ENCODE measurements at regions not wholly inside any gene's neighbourhood (a gene's known extent, or its start where the extent isn't known, plus 50 kb on each side); places are given as distances from the start of the nearest gene placed in this dataset.
A peak's percentile ranks its signal among the peaks of the same experiment; 100 is the strongest.
"Not testable (repeated sequence)": the region's sequence is repeated elsewhere in the genome, so short reads cannot be mapped to it uniquely, and the experiment has no call there.

DNA sequence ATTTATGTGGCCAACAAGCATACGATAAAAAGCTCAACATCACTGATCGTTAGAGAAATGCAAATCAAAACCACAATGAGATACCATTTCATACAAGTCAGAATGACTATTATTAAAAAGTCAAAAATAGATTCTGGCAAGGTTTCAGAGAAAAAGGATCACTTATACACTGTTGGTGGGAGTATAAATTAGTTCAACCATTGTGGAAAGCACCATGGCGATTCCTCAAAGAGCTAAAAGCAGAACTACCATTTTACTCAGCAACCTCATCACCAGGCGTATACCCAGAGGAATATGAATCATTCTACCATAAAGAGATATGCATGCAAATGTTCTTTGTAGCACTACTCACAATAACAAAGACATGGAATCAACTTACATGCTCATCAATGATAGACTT, 478.7 kb upstream of the GALNTL6 start:
- no peak for DNase-seq

DNA sequence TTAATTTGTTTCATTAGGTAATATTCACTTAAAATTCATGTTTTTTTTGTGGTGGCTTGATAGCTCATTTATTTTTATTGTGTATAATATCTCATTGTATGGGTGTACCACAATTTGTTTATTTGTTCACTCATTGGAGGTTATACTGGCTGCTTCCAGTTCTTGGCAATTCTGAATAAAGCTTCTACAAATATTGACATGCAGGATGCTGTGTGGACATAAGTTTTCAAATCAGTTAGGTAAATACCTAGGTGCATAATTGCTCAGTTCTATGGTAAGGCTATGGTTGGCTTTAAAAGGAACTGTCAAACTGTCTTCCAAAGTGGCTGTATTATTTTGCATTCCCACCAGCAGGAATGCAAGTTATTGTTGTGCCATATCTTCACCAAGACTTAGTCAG, 504.5 kb upstream of the GALNTL6 start:
- peak in 2 of 3 experiments; percentile 4 to 68 for DNase-seq

DNA sequence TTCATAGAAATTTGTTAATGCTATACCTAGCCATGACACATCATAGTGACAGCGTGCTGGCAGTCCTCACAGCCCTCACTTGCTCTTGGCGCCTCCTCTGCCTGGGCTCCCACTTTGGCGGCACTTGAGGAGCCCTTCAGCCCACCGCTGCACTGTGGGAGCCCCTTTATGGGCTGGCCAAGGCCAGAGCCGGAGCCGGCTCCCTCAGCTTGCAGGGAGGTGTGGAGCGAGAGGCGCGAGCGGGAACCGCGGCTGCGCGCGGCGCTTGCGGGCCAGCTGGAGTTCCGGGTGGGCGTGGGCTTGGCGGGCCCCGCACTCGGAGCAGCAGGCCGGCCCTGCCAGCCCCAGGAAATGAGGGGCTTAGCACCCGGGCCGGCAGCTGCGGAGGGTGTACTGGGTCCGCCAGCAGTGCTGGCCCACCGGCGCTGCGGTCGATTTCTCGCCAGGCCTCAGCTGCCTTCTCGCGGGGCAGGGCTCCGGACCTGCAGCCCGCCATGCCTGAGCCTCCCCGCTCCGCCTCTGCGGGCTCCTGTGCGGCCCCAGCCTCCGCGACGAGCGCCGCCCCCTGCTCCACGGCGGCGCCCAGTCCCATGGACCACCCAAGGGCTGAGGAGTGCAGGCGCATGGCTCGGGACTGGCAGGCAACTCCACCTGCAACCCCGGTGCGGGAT, 515.0 kb upstream of the GALNTL6 start:
- DNase-seq: not testable (repeated sequence)

DNA sequence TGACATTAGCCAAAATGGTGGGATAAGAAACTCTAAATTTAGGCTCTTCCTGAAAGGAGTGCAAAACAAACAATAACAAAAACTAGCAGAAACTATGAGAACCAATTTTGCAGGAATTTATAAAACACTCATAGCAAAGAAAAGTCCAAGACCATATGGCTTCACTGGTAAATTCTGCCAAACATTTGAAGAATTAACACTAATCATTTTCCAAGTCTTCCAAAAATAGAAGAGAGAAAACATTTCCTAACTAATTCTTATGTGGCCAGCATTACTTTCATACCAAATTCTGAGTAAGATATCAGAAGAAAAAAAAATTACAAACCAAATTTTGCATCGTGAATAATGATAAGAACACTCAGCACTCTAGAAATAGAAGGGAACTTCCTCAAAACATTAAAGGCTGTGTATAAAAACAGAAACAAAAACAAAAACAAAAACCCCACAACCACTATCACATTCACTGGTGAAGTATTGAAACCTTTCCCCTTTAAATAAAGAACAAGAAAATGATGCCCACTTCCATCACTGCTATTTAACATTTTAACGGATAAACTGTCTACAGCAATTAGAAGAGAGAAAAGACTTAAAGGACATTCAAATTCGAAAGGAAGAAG, 524.3 kb upstream of the GALNTL6 start:
- no peak for DNase-seq

GRCh38 chr4:171281359-171281758, 531.8 kb upstream of the GALNTL6 start:
- peak in 2 of 3 experiments; percentile 57 to 88 for DNase-seq

- DNase-seq: no peak
Measured at GRCh38 chr4:171279131-171279530, 534.1 kb upstream of the GALNTL6 start.

DNA sequence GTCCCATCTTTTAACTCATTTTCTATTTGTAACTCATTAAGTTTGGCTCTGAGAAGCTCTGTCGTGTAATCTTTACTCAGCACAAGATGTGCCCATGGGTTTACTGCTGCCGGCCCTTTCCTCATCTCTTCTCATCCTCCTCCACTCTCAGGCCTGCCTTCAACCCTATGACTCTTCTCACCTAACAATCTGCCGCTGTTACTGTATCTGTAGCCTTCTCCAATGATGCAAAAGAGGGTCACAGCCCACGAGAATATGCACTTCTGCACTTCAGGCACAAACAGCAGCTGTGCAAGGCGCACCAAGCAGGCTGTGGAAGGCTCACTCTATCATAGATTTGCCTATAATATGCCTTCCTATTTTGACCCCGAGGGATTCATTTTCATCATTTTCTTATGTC, 546.5 kb upstream of the GALNTL6 start:
- DNase-seq: no peak

GRCh38 chr4:171265190-171265818, 547.9 kb upstream of the GALNTL6 start:
- no peak for DNase-seq

DNA sequence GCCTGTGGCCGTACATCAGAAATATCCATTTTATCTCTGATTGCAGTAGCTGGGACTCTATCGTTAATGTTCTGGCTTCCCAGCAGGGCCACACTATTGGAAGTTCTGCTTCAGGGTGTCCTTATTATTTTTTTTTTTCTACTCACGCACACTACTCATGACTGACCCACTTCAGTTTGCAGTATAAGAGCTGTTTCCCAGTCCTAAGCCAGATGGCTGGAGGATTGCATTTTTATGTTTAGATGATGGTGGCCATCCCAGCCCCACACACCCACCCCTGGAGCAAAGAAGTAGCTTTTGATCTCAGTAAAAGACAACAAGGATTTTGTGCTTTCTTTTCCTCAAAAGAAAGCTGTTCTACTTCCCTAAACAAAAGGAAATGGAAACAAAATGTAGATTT, 557.0 kb upstream of the GALNTL6 start:
- DNase-seq: no peak

GRCh38 chr4:171246948-171247347, 566.3 kb upstream of the GALNTL6 start:
- no peak for DNase-seq

DNA sequence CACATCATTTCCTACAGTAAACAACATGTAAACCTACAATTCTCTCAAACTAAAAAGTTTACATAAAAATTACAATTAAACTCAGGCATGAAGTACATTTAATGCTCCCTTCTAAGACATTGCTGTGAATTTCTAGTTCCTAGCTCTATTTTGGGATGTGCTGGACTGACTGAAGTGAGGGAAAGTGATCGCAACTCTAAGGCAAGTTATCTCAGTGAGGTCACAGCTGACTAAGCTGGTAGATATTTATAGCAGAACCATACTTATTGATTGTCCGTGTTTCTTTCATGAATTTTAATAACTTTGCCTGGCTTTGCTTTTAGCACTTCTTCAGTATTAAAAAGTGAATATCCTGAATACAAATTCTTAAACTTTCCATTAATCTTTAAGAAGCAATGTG, 570.4 kb upstream of the GALNTL6 start:
- DNase-seq: no peak

DNA sequence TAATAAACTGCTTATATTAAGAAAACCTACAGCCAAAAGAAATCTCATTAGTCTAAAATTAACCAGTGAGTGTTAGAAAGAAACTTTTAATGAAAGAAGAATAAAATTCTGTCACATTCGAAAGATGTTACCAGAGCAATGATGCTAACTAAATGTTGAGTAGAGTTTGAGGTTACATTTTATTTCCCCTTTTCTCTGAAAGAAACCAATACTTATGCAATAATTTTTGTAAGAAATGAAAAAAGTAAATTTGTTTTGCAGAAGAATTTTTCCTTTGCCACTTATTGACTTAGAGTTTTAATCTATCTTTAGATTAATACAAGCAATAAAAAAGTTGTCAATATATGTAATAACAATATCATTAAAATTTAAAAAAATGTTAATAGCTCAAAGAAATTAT, 574.0 kb upstream of the GALNTL6 start:
- DNase-seq: no peak

DNA sequence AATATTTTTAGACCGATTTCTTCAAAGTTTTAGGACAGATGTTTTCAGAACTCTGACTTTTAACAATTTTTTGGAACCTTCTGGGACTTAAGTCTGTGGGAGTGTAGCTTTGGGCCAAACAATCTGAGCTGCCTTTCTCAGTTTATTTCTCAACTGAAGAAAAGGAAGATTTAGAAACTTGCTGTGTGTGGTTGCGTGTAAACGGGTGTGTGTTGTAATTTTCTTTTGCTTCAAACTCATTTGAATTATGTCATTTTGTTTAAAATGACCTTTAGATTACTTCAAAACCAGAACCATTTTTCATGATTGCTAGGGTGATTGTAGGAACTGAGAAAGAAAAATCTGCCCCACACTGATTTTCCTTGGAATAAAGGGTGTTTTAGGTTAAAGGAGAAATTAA, 577.7 kb upstream of the GALNTL6 start:
- no peak for DNase-seq

DNA sequence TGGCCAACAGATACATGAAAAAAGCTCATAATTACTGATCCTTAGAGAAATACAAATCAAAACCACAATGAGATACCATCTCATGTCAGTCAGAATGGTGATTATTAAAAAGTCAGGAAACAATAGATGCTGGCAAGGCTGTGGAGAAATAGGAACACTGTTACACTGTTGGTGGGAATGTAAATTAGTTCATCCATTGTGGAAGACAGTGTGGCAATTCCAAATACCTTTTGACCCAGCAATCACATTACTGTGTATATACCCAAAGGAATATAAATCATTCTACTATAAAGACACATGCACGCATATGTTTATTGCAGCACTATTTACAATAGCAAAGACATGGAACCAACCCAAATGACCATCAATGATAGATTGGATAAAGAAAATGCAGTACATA, 583.9 kb upstream of the GALNTL6 start:
- DNase-seq: not testable (repeated sequence)

- DNase-seq: no peak
Measured at GRCh38 chr4:171221181-171221580, 592.0 kb upstream of the GALNTL6 start.

DNA sequence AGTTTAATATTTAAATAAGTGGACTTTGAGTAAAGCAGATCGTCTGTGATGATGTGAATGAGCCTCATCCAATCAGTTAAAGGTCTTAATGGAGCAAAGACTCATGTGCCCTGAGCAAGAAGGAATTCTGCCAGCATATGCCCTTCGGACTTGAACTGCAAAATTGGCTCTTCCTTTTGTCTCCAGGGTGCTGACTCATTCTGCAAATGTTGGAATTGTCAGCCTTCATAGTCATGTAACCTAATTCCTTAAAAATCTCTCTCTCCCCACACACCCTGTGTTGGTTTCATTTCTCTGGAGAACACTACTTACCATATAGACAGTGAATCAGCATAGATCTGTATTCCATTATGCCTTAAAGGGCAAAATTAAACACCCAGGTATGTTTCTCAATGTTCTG, 609.8 kb upstream of the GALNTL6 start:
- DNase-seq: no peak

DNA sequence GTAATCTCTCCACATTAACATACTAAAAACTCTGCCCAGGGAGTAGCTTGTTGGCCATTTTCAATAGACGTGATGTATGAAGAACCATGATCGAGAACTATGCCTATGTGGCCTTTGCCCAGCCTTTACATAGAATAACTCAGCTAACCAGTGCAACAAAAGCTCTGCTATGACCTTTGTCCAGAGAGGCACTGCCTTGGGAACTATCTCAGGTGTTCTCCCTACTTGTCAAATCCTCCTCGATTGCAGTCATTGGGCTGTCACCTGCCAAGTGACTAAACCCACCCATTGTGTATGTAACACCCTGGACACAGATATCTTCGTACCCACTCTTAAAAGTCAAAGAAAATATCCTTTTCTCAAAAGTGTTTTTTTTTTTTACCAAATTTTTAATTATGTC, 610.3 kb upstream of the GALNTL6 start:
- no peak for DNase-seq

GRCh38 chr4:171186700-171187099, 626.5 kb upstream of the GALNTL6 start:
- no peak for DNase-seq

- DNase-seq: peak in 1 of 3 experiments; percentile 35
Measured at GRCh38 chr4:171181090-171181489, 632.1 kb upstream of the GALNTL6 start.

- no peak for DNase-seq
Measured at GRCh38 chr4:171170671-171171070, 642.5 kb upstream of the GALNTL6 start.

DNA sequence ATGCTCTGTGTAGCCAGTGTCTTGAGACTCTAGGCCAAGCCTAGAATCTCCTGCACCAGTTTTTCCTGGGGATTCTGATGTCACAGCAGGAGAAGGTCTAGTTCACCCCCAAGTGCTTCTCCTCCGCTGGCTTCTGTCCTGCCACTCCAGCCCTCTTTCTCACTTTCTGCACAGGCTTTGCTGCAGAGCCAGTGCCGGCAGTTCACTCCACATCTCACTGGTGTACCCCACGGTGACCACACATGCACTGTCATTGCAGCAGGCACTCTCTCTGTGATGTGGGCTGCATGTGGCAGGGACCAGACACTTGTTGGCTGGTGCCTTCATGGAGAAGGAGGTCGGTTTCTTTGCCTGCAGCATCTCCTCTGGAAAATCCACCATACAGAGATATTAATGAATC, 643.8 kb upstream of the GALNTL6 start:
- no peak for DNase-seq

GRCh38 chr4:171162478-171162877, 650.7 kb upstream of the GALNTL6 start:
- no peak for DNase-seq

DNA sequence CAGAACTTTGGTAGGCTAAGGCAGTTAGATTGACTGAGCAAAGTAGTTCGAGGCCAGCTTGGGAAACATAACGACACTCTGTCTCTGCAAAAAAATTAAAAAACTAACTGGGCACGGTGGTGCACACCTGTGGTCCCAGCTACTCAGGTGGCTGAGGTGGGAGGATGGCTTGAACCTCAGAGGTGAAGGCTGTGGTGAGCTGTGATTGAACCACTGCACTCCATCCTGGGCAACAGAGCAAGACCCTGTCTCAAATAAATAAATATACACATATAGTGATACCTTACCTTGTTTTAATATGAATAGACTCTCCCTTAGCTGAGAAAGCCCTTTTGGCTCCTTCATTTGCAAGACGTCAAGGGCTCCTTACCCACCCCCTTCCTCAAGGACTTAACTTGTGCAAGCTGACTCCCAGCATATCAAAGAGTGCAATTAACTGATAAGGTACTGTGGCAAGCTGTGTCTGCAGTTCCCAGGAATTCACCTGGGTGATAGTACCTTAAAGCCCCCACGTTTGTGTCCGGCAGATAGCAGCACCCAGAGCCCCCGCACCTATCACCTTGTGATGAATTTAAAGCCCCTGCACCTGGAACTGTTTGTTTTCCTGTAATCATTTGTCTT, 655.6 kb upstream of the GALNTL6 start:
- no peak for DNase-seq

- DNase-seq: no peak
Measured at GRCh38 chr4:171142639-171143038, 670.6 kb upstream of the GALNTL6 start.
